H7 (cell line): ENCODE measurements at regions not wholly inside any gene's neighbourhood (a gene's known extent, or its start where the extent isn't known, plus 50 kb on each side); places are given as distances from the start of the nearest gene placed in this dataset.
A peak's percentile ranks its signal among the peaks of the same experiment; 100 is the strongest.
"Not testable (repeated sequence)": the region's sequence is repeated elsewhere in the genome, so short reads cannot be mapped to it uniquely, and the experiment has no call there.

Source experiments
- DNase-seq: peaks from one replicate; pipeline ENCODE4 v3.0.0; 2012
- H3K27me3 ChIP-seq: 2 replicates; pipeline ENCODE4 v1.6.0; 2011; ENCODE audit warnings: mild to moderate bottlenecking, low read length; ENCODE audit not compliant: control insufficient read depth, insufficient read depth
- H3K36me3 ChIP-seq: replicated peaks from 2 replicates; pipeline ENCODE4 v1.5.1; 2011; ENCODE audit warnings: low read length; ENCODE audit not compliant: control insufficient read depth, insufficient read depth
- H3K4me3 ChIP-seq: 2 replicates; pipeline ENCODE4 v1.5.1; 2011; ENCODE audit warnings: low read depth, mild to moderate bottlenecking, control low read depth, low read length, moderate library complexity; ENCODE audit not compliant: insufficient read depth

- not testable (repeated sequence) for H3K36me3 ChIP-seq, DNase-seq, H3K27me3 ChIP-seq, H3K4me3 ChIP-seq
These were observed 141.1 kb downstream of the SLCO4C1 start for GRCh38 chr5:102154791-102155605.

- Histone ChIP-seq H3K36me3 (no peaks in the 10 kb centered on the region), H3K27me3 (no peaks in the 10 kb centered on the region), H3K4me3 (no peak overlapping the region)
- DNase-seq: no peak
These were observed 141.8 kb downstream of the SLCO4C1 start for GRCh38 chr5:102154291-102154690.

GRCh38 chr5:102153003-102153759 lies 142.9 kb downstream of the SLCO4C1 start:
- Histone ChIP-seq H3K4me3 (no peak overlapping the region), H3K36me3 (no peaks in the 10 kb centered on the region), H3K27me3 (no peaks in the 10 kb centered on the region)
- DNase-seq: peak; percentile 56

- DNase-seq: no peak
- no peaks in the 10 kb centered on the region for H3K36me3 ChIP-seq
- H3K4me3 ChIP-seq: no peak overlapping the region
- H3K27me3 ChIP-seq: no peaks in the 10 kb centered on the region
These were observed 157.1 kb downstream of the SLCO4C1 start for GRCh38 chr5:102139029-102139428.

GRCh38 chr5:102138243-102138653 lies 157.8 kb downstream of the SLCO4C1 start:
- no peak overlapping the region for H3K4me3 ChIP-seq
- no peaks in the 10 kb centered on the region for H3K27me3 ChIP-seq
- no peaks in the 10 kb centered on the region for H3K36me3 ChIP-seq
- DNase-seq: no peak

- no peaks in the 10 kb centered on the region for H3K36me3 ChIP-seq
- H3K4me3 ChIP-seq: no peak overlapping the region
- H3K27me3 ChIP-seq: no peaks in the 10 kb centered on the region
- DNase-seq: no peak
These were observed 165.2 kb downstream of the SLCO4C1 start for GRCh38 chr5:102130890-102131289.

- no peak overlapping the region for H3K4me3 ChIP-seq
- no peaks in the 10 kb centered on the region for H3K27me3 ChIP-seq
- DNase-seq: no peak
- no peaks in the 10 kb centered on the region for H3K36me3 ChIP-seq
These were observed 165.7 kb downstream of the SLCO4C1 start for GRCh38 chr5:102130386-102130785.

- Histone ChIP-seq H3K27me3 (no peaks in the 10 kb centered on the region), H3K4me3 (no peak overlapping the region), H3K36me3 (no peaks in the 10 kb centered on the region)
- DNase-seq: no peak
These were observed 176.8 kb downstream of the SLCO4C1 start for GRCh38 chr5:102119252-102119651.

- Histone ChIP-seq H3K27me3 (no peaks in the 10 kb centered on the region), H3K4me3 (no peak overlapping the region), H3K36me3 (no peaks in the 10 kb centered on the region)
- DNase-seq: no peak
These were observed 180.3 kb downstream of the SLCO4C1 start for GRCh38 chr5:102115736-102116135.

GRCh38 chr5:102114525-102115069 lies 181.5 kb downstream of the SLCO4C1 start:
- no peaks in the 10 kb centered on the region for H3K36me3 ChIP-seq
- H3K4me3 ChIP-seq: no peak overlapping the region
- no peaks in the 10 kb centered on the region for H3K27me3 ChIP-seq
- DNase-seq: no peak

- H3K27me3 ChIP-seq: no peaks in the 10 kb centered on the region
- no peaks in the 10 kb centered on the region for H3K36me3 ChIP-seq
- DNase-seq: no peak
- no peak overlapping the region for H3K4me3 ChIP-seq
These were observed 188.2 kb downstream of the SLCO4C1 start for GRCh38 chr5:102107865-102108264.

GRCh38 chr5:102106599-102106998 lies 189.5 kb downstream of the SLCO4C1 start:
- Histone ChIP-seq H3K4me3 (no peak overlapping the region), H3K27me3 (no peaks in the 10 kb centered on the region), H3K36me3 (no peaks in the 10 kb centered on the region)
- DNase-seq: no peak

GRCh38 chr5:102099766-102100331 lies 196.2 kb downstream of the SLCO4C1 start:
- Histone ChIP-seq H3K4me3 (no peak overlapping the region), H3K36me3 (no peaks in the 10 kb centered on the region), H3K27me3 (no peaks in the 10 kb centered on the region)
- no peak for DNase-seq

- H3K27me3 ChIP-seq, H3K36me3 ChIP-seq, DNase-seq, H3K4me3 ChIP-seq: not testable (repeated sequence)
These were observed 197.0 kb downstream of the SLCO4C1 start for GRCh38 chr5:102099083-102099482.

- H3K4me3 ChIP-seq, H3K36me3 ChIP-seq, H3K27me3 ChIP-seq, DNase-seq: not testable (repeated sequence)
These were observed 197.5 kb downstream of the SLCO4C1 start for GRCh38 chr5:102098606-102099005.
